ENCODE measurements at regions not wholly inside any gene's neighbourhood (a gene's known extent, or its start where the extent isn't known, plus 50 kb on each side); places are given as distances from the start of the nearest gene placed in this dataset.

DNA sequence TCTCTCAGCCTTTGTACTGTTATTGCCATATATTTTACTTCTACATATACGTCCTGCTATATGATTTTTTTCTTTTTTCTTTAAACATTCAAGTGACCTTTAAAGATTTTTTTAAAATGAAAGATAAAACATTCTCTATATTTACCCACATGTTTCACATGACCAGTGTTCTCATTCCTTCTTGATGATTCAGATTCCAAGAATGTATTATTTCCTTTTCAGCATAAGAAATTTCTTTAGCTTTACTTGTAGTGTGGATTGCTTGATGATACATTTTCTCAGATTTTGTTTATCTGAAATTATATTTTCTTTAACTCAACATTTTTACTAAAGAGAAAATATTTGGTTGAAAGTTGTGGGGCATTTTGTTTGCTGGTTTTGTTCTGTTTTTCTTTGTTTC lies 792.1 kb downstream of the BRINP1 start:
- H4K20me1 ChIP-seq (ENCODE audit: insufficient read depth, low read length), result no peaks in the 10 kb centered on the region
- DNase-seq (ENCODE audit: low read depth), result peak; percentile 76
- H3K36me3 ChIP-seq (ENCODE audit: insufficient read depth, low read length), result no peaks in the 10 kb centered on the region
- peak overlapping the region; percentile 31 for H3K9ac ChIP-seq (ENCODE audit: low read length)
- no peak overlapping the region for H2AFZ ChIP-seq (ENCODE audit: low read depth, low read length)
- H3K4me2 ChIP-seq (ENCODE audit: low read length), result peak overlapping the region; percentile 32
- no peaks in the 10 kb centered on the region for H3K27me3 ChIP-seq (ENCODE audit: insufficient read depth, low read length)
- H3K79me2 ChIP-seq (ENCODE audit: insufficient read depth, low read length), result no peaks in the 10 kb centered on the region
- H3K36me3 Mint-ChIP-seq (ENCODE audit: low read depth, unreplicated experiment), result no peaks in the 10 kb centered on the region
- no peak overlapping the region for H3K27ac Mint-ChIP-seq (ENCODE audit: unreplicated experiment)
- H3K9me3 Mint-ChIP-seq (ENCODE audit: unreplicated experiment), result peaks cover 2% of the 10 kb centered on the region
- TF ChIP-seq EZH2 (IDR thresholded peaks at IDR 0.05; ENCODE audit: insufficient read depth, low read length), result no peak
- TF ChIP-seq, protein P1, sequence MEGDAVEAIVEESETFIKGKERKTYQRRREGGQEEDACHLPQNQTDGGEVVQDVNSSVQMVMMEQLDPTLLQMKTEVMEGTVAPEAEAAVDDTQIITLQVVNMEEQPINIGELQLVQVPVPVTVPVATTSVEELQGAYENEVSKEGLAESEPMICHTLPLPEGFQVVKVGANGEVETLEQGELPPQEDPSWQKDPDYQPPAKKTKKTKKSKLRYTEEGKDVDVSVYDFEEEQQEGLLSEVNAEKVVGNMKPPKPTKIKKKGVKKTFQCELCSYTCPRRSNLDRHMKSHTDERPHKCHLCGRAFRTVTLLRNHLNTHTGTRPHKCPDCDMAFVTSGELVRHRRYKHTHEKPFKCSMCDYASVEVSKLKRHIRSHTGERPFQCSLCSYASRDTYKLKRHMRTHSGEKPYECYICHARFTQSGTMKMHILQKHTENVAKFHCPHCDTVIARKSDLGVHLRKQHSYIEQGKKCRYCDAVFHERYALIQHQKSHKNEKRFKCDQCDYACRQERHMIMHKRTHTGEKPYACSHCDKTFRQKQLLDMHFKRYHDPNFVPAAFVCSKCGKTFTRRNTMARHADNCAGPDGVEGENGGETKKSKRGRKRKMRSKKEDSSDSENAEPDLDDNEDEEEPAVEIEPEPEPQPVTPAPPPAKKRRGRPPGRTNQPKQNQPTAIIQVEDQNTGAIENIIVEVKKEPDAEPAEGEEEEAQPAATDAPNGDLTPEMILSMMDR (IDR thresholded peaks at IDR 0.05; ENCODE audit: insufficient read depth, low read depth, low read length), result no peak
- no peak for FAIRE-seq
- no peaks in the 10 kb centered on the region for H3K27me3 Mint-ChIP-seq (ENCODE audit: low read depth, unreplicated experiment)
- peaks cover 21% of the 10 kb centered on the region for H3K4me1 Mint-ChIP-seq (ENCODE audit: low read depth, unreplicated experiment)
- H3K4me3 Mint-ChIP-seq (ENCODE audit: unreplicated experiment), result no peak overlapping the region
- peaks cover 6% of the 10 kb centered on the region for H3K4me1 ChIP-seq (ENCODE audit: insufficient read depth, low read length)
- peak overlapping the region; percentile 77 for H3K27ac ChIP-seq (ENCODE audit: low read depth, low read length)
- no peaks in the 10 kb centered on the region for H3K9me3 ChIP-seq (ENCODE audit: insufficient read depth, low read depth, low read length)
- no peak overlapping the region for H3K4me3 ChIP-seq (ENCODE audit: insufficient read depth, low read depth, low read length)

DNA sequence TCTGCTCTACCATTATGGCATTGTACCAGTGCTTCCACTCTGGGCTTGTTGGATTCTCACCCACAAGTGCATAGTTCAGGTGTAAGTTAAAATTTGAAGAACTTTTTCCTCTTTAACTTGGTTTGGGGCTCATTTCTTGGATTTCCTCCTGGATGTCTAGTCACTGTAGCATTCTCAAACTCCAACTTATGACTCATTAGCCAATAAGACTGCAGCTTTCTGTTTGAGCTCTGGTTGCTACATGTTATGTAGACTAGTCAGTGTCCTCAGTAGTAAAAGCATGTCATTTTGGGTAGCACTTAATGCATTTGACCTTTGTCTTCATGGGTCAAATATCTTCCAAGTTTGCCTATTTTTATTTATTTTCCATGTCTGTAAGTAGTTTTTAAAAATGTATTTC lies 790.8 kb downstream of the BRINP1 start:
- peak; percentile 80 for FAIRE-seq

DNA sequence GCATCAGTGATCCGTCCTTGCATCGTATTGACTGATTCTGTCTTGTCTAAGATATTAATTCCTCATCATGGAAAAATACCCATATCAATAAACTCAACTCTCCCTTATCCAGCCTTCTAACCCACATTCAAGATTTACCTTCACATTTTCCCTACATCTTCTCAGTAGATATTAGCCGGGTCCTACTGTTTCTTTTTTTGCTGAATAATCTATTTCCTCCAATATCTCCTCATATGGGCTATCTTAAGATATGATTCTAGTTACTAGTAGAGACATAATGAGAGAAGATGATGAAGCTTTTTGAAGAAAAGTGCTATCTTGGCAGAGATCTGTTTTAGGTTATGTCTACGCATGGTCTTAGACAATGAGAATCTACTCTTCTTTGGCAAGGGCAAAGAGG lies 785.8 kb downstream of the BRINP1 start:
- Mint-ChIP-seq H3K4me3 (ENCODE audit: unreplicated experiment) (no peak overlapping the region), H3K36me3 (ENCODE audit: low read depth, unreplicated experiment) (no peaks in the 10 kb centered on the region), H3K27ac (ENCODE audit: unreplicated experiment) (no peak overlapping the region), H3K4me1 (ENCODE audit: low read depth, unreplicated experiment) (peaks cover 5% of the 10 kb centered on the region), H3K27me3 (ENCODE audit: low read depth, unreplicated experiment) (no peaks in the 10 kb centered on the region), H3K9me3 (ENCODE audit: unreplicated experiment) (no peaks in the 10 kb centered on the region)
- Histone ChIP-seq H3K4me3 (ENCODE audit: insufficient read depth, low read depth, low read length) (no peak overlapping the region), H3K27ac (ENCODE audit: low read depth, low read length) (no peak overlapping the region), H3K9me3 (ENCODE audit: insufficient read depth, low read depth, low read length) (no peaks in the 10 kb centered on the region), H3K36me3 (ENCODE audit: insufficient read depth, low read length) (no peaks in the 10 kb centered on the region), H3K9ac (ENCODE audit: low read length) (no peak overlapping the region), H4K20me1 (ENCODE audit: insufficient read depth, low read length) (no peaks in the 10 kb centered on the region), H3K79me2 (ENCODE audit: insufficient read depth, low read length) (no peaks in the 10 kb centered on the region), H2AFZ (ENCODE audit: low read depth, low read length) (no peak overlapping the region), H3K27me3 (ENCODE audit: insufficient read depth, low read length) (no peaks in the 10 kb centered on the region), H3K4me1 (ENCODE audit: insufficient read depth, low read length) (peaks cover 2% of the 10 kb centered on the region), H3K4me2 (ENCODE audit: low read length) (no peak overlapping the region)
- DNase-seq (ENCODE audit: low read depth) (no peak), FAIRE-seq (no peak)
- TF ChIP-seq, protein P1 (IDR thresholded peaks at IDR 0.05; ENCODE audit: insufficient read depth, low read depth, low read length), result no peak
- TF ChIP-seq EZH2 (IDR thresholded peaks at IDR 0.05; ENCODE audit: insufficient read depth, low read length), result no peak

More for the DNA sequence above, 790.8 kb downstream of the BRINP1 start:
- H3K27me3 ChIP-seq (ENCODE audit: insufficient read depth, low read length), result no peaks in the 10 kb centered on the region
- Mint-ChIP-seq H3K4me1 (ENCODE audit: low read depth, unreplicated experiment) (peaks cover 21% of the 10 kb centered on the region), H3K36me3 (ENCODE audit: low read depth, unreplicated experiment) (no peaks in the 10 kb centered on the region), H3K9me3 (ENCODE audit: unreplicated experiment) (peaks cover 2% of the 10 kb centered on the region), H3K4me3 (ENCODE audit: unreplicated experiment) (no peak overlapping the region), H3K27me3 (ENCODE audit: low read depth, unreplicated experiment) (no peaks in the 10 kb centered on the region), H3K27ac (ENCODE audit: unreplicated experiment) (no peak overlapping the region)
- no peaks in the 10 kb centered on the region for H3K9me3 ChIP-seq (ENCODE audit: insufficient read depth, low read depth, low read length)
- H3K9ac ChIP-seq (ENCODE audit: low read length), result no peak overlapping the region
- peak overlapping the region; percentile 36 for H3K27ac ChIP-seq (ENCODE audit: low read depth, low read length)
- no peaks in the 10 kb centered on the region for H4K20me1 ChIP-seq (ENCODE audit: insufficient read depth, low read length)
- peaks cover 6% of the 10 kb centered on the region for H3K4me1 ChIP-seq (ENCODE audit: insufficient read depth, low read length)
- no peaks in the 10 kb centered on the region for H3K36me3 ChIP-seq (ENCODE audit: insufficient read depth, low read length)
- H3K4me2 ChIP-seq (ENCODE audit: low read length), result peak overlapping the region; percentile 27
- no peak overlapping the region for H2AFZ ChIP-seq (ENCODE audit: low read depth, low read length)
- H3K4me3 ChIP-seq (ENCODE audit: insufficient read depth, low read depth, low read length), result no peak overlapping the region
- TF ChIP-seq, protein P1 (IDR thresholded peaks at IDR 0.05; ENCODE audit: insufficient read depth, low read depth, low read length), result no peak
- TF ChIP-seq EZH2 (IDR thresholded peaks at IDR 0.05; ENCODE audit: insufficient read depth, low read length), result no peak
- DNase-seq (ENCODE audit: low read depth), result peak; percentile 74
- H3K79me2 ChIP-seq (ENCODE audit: insufficient read depth, low read length), result no peaks in the 10 kb centered on the region

Measured in astrocyte (in vitro differentiated cells and primary cell).